ENCODE measurements at regions not wholly inside any gene's neighbourhood (a gene's known extent, or its start where the extent isn't known, plus 50 kb on each side); places are given as distances from the start of the nearest gene placed in this dataset.
"Not testable (repeated sequence)": the region's sequence is repeated elsewhere in the genome, so short reads cannot be mapped to it uniquely, and the experiment has no call there.

- Histone ChIP-seq H3K27me3 (replicated peaks; ENCODE audit: insufficient read depth) (no peaks in the 10 kb centered on the region), H3K9me3 (no peaks in the 10 kb centered on the region), H3K36me3 (no peaks in the 10 kb centered on the region), H3K27ac (no peak overlapping the region), H3K4me1 (ENCODE audit: control insufficient read depth in 1 of 2, low read depth in 2 of 2) (no peaks in the 10 kb centered on the region), H3K4me3 (no peak overlapping the region)
- no peak for TF ChIP-seq CTCF (IDR thresholded peaks at IDR 0.05)
- DNase-seq (ENCODE audit: low spot score): no peak
- ATAC-seq (ENCODE audit: insufficient number of reproducible peaks, low FRiP score, low read depth): no peak
Measured at GRCh38 chr5:98333921-98334320, 439.5 kb upstream of the RGMB start.

- no peaks in the 10 kb centered on the region for H3K9me3 ChIP-seq
- H3K27ac ChIP-seq: no peak overlapping the region
- no peaks in the 10 kb centered on the region for H3K27me3 ChIP-seq (replicated peaks; ENCODE audit: insufficient read depth)
- TF ChIP-seq CTCF (IDR thresholded peaks at IDR 0.05): no peak
- no peaks in the 10 kb centered on the region for H3K36me3 ChIP-seq
- DNase-seq (ENCODE audit: low spot score): no peak
- no peak overlapping the region for H3K4me3 ChIP-seq
- H3K4me1 ChIP-seq (ENCODE audit: control insufficient read depth in 1 of 2, low read depth in 2 of 2): no peaks in the 10 kb centered on the region
- ATAC-seq (ENCODE audit: insufficient number of reproducible peaks, low FRiP score, low read depth): no peak
Measured at GRCh38 chr5:98334946-98335345, 438.5 kb upstream of the RGMB start.

- DNase-seq (ENCODE audit: low spot score) (no peak), ATAC-seq (ENCODE audit: insufficient number of reproducible peaks, low FRiP score, low read depth) (no peak)
- TF ChIP-seq CTCF (IDR thresholded peaks at IDR 0.05): no peak
- Histone ChIP-seq H3K36me3 (no peaks in the 10 kb centered on the region), H3K27me3 (replicated peaks; ENCODE audit: insufficient read depth) (no peaks in the 10 kb centered on the region), H3K27ac (no peak overlapping the region), H3K4me1 (ENCODE audit: control insufficient read depth in 1 of 2, low read depth in 2 of 2) (no peaks in the 10 kb centered on the region), H3K9me3 (no peaks in the 10 kb centered on the region), H3K4me3 (no peak overlapping the region)
Measured at GRCh38 chr5:98339141-98339848, 434.2 kb upstream of the RGMB start.

GRCh38 chr5:98341038-98342032, 432.1 kb upstream of the RGMB start:
- no peak overlapping the region for H3K4me3 ChIP-seq
- H3K36me3 ChIP-seq: no peaks in the 10 kb centered on the region
- TF ChIP-seq CTCF (IDR thresholded peaks at IDR 0.05): no peak
- DNase-seq (ENCODE audit: low spot score) (no peak), ATAC-seq (ENCODE audit: insufficient number of reproducible peaks, low FRiP score, low read depth) (no peak)
- H3K9me3 ChIP-seq: no peaks in the 10 kb centered on the region
- H3K27ac ChIP-seq: no peak overlapping the region
- no peaks in the 10 kb centered on the region for H3K27me3 ChIP-seq (replicated peaks; ENCODE audit: insufficient read depth)
- H3K4me1 ChIP-seq (ENCODE audit: control insufficient read depth in 1 of 2, low read depth in 2 of 2): no peaks in the 10 kb centered on the region

- H3K4me3 ChIP-seq; H3K27me3 ChIP-seq (replicated peaks; ENCODE audit: insufficient read depth); H3K27ac ChIP-seq; H3K4me1 ChIP-seq (ENCODE audit: control insufficient read depth in 1 of 2, low read depth in 2 of 2); H3K9me3 ChIP-seq; H3K36me3 ChIP-seq; DNase-seq (ENCODE audit: low spot score); ATAC-seq (ENCODE audit: insufficient number of reproducible peaks, low FRiP score, low read depth): not testable (repeated sequence)
Measured at GRCh38 chr5:98342958-98343660, 430.4 kb upstream of the RGMB start.

All from thoracic aorta (tissue), 2 donors.